GM12892 (cell line): ENCODE measurements at regions not wholly inside any gene's neighbourhood (a gene's known extent, or its start where the extent isn't known, plus 50 kb on each side); places are given as distances from the start of the nearest gene placed in this dataset.

Experiments used
- POLR2A ChIP-seq: IDR thresholded peaks from 2 replicates; pipeline ENCODE4 v1.6.1; 2011; ENCODE audit warnings: low read depth, low read length, control low read depth
- POLR2AphosphoS5 ChIP-seq: IDR thresholded peaks from 2 replicates; pipeline ENCODE4 v1.6.1; 2011; ENCODE audit warnings: low read depth, low read length, control low read depth

DNA sequence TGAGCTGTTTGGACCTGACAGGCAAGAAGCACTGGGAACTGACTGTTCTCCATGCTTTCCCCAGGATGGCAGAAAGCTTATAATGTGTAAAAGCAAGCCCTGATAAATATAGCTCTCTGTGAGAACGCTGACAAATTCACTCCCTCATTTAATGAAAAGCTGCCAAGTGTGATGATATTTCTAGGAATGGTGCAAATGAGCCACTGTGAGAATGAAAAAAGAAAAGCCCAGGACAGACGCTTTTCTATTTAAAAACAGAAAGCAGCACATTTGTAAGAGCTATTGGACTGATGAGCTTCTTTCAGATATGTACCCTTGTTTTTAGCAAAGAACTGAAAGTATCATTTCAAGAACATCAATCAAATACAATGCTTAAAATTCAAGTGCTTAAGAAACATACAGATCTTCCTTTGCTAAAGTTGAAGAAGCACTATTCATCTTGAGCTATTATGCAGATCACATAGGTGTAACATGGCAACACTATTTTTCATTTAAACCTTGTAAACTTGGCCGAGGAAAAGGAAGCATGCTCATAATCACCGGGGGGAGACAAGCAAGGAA is 842.6 kb upstream of the ACO1 start:
- TF ChIP-seq POLR2AphosphoS5 (no peak), POLR2A (no peak)
